ENCODE measurements at regions not wholly inside any gene's neighbourhood (a gene's known extent, or its start where the extent isn't known, plus 50 kb on each side); places are given as distances from the start of the nearest gene placed in this dataset.

DNA sequence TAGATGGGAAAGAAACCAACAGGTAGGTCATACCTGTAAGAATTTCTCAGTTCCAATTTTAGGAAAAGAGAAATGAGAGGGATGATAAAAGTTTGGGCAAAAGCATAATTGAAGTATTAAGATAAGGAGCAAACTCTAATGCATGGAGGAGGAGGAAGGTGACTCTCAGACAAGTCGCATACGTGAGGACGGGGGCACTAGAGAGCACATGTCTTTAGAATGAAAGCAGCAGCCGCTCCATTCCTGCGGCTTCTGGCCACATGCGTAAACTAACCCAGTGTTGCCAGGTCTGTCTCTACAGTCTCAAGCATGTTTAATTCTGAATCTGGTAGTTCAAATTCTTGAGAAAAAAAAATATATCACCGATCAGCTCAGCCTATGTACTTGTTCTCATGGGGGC is 371.5 kb upstream of the SLC30A5 start:
- Histone ChIP-seq H3K27ac (ENCODE audit: extremely low read length, insufficient read depth, low read length) (no peak overlapping the region), H3K27me3 (ENCODE audit: control insufficient read depth in 1 of 2, insufficient read depth in 2 of 2, low read length in 2 of 2) (no peaks in the 10 kb centered on the region), H4K20me1 (ENCODE audit: insufficient read depth, low read length) (no peaks in the 10 kb centered on the region), H3K79me2 (ENCODE audit: insufficient read depth, low read length) (no peaks in the 10 kb centered on the region), H3K4me3 (replicated peaks in 1 of 3; ENCODE audit: insufficient read depth in 1 of 3, low read depth in 2 of 3, low read length in 3 of 3) (no peak overlapping the region), H3K4me2 (ENCODE audit: low read depth, low read length) (no peak overlapping the region), H3K36me3 (replicated peaks in 1 of 2; ENCODE audit: control insufficient read depth in 1 of 2, insufficient read depth in 2 of 2, low read length in 2 of 2) (no peaks in the 10 kb centered on the region), H3K9me3 (ENCODE audit: low read length) (no peaks in the 10 kb centered on the region), H2AFZ (ENCODE audit: low read length) (no peak overlapping the region), H3K9ac (ENCODE audit: insufficient read depth, low read depth, low read length) (no peak overlapping the region), H3K4me1 (ENCODE audit: insufficient read depth, low read length) (no peaks in the 10 kb centered on the region)
- BruUV-seq (replicated peaks) = no TSS peak
- POLR2A ChIA-PET = no interaction called here
- 72% methylated on average over 7 of the region's 7 CpGs for WGBS (ENCODE audit: low lambda C conversion rate)
- DNase-seq (ENCODE audit: low spot score) (no peak), ATAC-seq (no peak), FAIRE-seq (no peak)
- in situ Hi-C loops (cut with HindIII; ENCODE audit: extremely low pct_ligation_motif_present, low pct_unique_long_range_greater_than_20kb) = no loop called here
- TF ChIP-seq, protein P1, sequence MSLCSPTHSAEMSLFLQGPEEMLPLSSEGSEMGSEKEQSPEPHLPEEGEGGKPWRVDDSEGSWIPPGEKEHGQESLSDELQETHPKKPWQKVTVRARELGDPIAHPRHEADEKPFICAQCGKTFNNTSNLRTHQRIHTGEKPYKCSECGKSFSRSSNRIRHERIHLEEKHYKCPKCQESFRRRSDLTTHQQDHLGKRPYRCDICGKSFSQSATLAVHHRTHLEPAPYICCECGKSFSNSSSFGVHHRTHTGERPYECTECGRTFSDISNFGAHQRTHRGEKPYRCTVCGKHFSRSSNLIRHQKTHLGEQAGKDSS (CRISPR knock-in tag; IDR thresholded peaks at IDR 0.05; ENCODE audit: borderline replicate concordance, low read depth) = no peak
- no peak for TF ChIP-seq KDM6A (CRISPR knock-in tag; IDR thresholded peaks at IDR 0.05; ENCODE audit: low read depth)
- no peak for TF ChIP-seq ZNF749 (CRISPR knock-in tag; IDR thresholded peaks at IDR 0.05; ENCODE audit: borderline replicate concordance)
- TF ChIP-seq ZNF484 (CRISPR knock-in tag; IDR thresholded peaks at IDR 0.05; ENCODE audit: borderline replicate concordance, low read depth) = no peak
- TF ChIP-seq SMARCC2 (IDR thresholded peaks at IDR 0.05) = no peak
- TF ChIP-seq SP5 (CRISPR knock-in tag; IDR thresholded peaks at IDR 0.05; ENCODE audit: borderline replicate concordance, low read depth) = no peak
- no peak for TF ChIP-seq BCL6 (CRISPR knock-in tag; IDR thresholded peaks at IDR 0.05)
- no peak for TF ChIP-seq ZMYM3 (CRISPR knock-in tag; IDR thresholded peaks at IDR 0.05)
- TF ChIP-seq ZNF296 (CRISPR knock-in tag; conservative IDR thresholded peaks at IDR 0.05) = no peak
- no peak for TF ChIP-seq CCDC6 (CRISPR knock-in tag; IDR thresholded peaks at IDR 0.05)
- CTCF ChIA-PET (ENCODE audit: low intra/inter-chr PET ratio, low total read pairs) = no interaction called here
- intact Hi-C loops (cut with micrococcal nuclease; ENCODE audit: unreplicated experiment) = no loop called here

Measured in HepG2 (cell line).